GM20000 (cell line): ENCODE measurements at regions not wholly inside any gene's neighbourhood (a gene's known extent, or its start where the extent isn't known, plus 50 kb on each side); places are given as distances from the start of the nearest gene placed in this dataset.
"Not testable (repeated sequence)": the region's sequence is repeated elsewhere in the genome, so short reads cannot be mapped to it uniquely, and the experiment has no call there.

Source experiments
- DNase-seq: peaks from one replicate; pipeline ENCODE4 v3.0.0; 2012; ENCODE audit warnings: low spot score
- CTCF ChIP-seq: IDR thresholded peaks from 2 replicates; pipeline ENCODE4 v1.5.1; 2012; ENCODE audit warnings: mild to moderate bottlenecking, control low read depth; ENCODE audit errors: extremely low read depth, missing control alignments

GRCh38 chr17:72572604-72573491 is 452.0 kb downstream of the SOX9 start:
- no peak for DNase-seq

GRCh38 chr17:72573492-72573801 is 452.6 kb downstream of the SOX9 start:
- not testable (repeated sequence) for DNase-seq

More at GRCh38 chr17:72572604-72573491, 452.0 kb downstream of the SOX9 start:
- TF ChIP-seq CTCF: no peak

GRCh38 chr17:72574675-72575510 is 454.1 kb downstream of the SOX9 start:
- TF ChIP-seq CTCF: no peak
- no peak for DNase-seq

- TF ChIP-seq CTCF: no peak
- DNase-seq: no peak
These were observed 454.9 kb downstream of the SOX9 start for GRCh38 chr17:72575542-72576233.

- no peak for TF ChIP-seq CTCF
- DNase-seq: no peak
These were observed 455.5 kb downstream of the SOX9 start for GRCh38 chr17:72576289-72576759.

GRCh38 chr17:72578817-72579470 is 458.1 kb downstream of the SOX9 start:
- DNase-seq: no peak
- no peak for TF ChIP-seq CTCF

GRCh38 chr17:72579990-72580320 is 459.1 kb downstream of the SOX9 start:
- no peak for TF ChIP-seq CTCF
- DNase-seq: no peak
